ENCODE measurements at regions not wholly inside any gene's neighbourhood (a gene's known extent, or its start where the extent isn't known, plus 50 kb on each side); places are given as distances from the start of the nearest gene placed in this dataset.

DNA sequence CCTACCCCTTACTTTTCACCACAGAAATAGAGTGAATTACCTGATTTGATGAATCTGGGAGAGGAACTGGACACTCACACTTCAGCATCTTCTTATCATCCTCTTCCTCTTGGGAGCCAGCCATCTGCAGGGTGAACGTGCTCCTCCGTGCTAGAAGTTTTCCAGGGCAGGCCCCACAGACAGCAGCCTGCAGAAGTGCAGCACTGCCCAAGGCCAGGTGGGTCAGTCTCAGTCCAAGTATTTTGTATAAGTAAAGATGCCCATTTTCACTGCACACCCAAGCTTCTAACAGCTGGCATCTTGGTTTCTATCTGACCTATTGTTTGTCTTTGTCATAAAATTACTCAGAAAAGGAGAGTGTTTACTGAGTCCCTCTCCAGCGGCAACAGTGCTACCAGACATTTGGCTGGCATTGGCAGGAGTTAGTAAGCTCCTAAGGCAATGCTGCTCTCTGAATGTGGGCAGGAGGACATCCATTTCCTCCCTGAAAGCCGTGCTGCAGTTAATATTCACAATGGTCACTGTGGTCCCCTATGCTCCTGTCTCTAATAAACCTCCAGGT lies 222.6 kb upstream of the CTAGE1 start:
- H3K4me3 ChIP-seq, result no peak overlapping the region
- TF ChIP-seq, protein P1, sequence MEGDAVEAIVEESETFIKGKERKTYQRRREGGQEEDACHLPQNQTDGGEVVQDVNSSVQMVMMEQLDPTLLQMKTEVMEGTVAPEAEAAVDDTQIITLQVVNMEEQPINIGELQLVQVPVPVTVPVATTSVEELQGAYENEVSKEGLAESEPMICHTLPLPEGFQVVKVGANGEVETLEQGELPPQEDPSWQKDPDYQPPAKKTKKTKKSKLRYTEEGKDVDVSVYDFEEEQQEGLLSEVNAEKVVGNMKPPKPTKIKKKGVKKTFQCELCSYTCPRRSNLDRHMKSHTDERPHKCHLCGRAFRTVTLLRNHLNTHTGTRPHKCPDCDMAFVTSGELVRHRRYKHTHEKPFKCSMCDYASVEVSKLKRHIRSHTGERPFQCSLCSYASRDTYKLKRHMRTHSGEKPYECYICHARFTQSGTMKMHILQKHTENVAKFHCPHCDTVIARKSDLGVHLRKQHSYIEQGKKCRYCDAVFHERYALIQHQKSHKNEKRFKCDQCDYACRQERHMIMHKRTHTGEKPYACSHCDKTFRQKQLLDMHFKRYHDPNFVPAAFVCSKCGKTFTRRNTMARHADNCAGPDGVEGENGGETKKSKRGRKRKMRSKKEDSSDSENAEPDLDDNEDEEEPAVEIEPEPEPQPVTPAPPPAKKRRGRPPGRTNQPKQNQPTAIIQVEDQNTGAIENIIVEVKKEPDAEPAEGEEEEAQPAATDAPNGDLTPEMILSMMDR (IDR thresholded peaks at IDR 0.05), result no peak
- no peak overlapping the region for H3K27ac ChIP-seq
- DNase-seq (ENCODE audit: low spot score), result no peak

DNA sequence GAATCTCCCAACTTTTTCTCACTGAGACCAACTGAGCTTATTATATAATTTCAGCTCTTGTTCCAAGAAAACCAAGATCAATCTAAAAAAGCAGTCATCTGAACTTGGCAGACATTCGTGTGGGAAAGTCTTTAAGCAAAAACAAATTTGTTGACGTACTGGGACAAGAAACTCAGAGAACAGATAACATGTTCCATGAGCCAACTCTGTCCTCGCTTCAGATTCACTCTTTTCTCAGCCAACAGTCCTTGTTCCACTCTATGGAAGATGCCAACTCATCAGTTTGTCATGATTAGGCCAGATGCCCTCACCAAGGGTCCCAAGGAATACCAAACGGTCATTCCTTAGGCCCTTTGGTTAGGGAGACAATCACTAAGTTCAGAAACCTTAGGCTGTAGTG lies 224.2 kb upstream of the CTAGE1 start:
- peak overlapping the region in 1 of 2 donors; percentile 43 for H3K27ac ChIP-seq
- TF ChIP-seq, protein P1 (IDR thresholded peaks at IDR 0.05), result no peak
- H3K4me3 ChIP-seq, result no peak overlapping the region
- DNase-seq (ENCODE audit: low spot score), result no peak

DNA sequence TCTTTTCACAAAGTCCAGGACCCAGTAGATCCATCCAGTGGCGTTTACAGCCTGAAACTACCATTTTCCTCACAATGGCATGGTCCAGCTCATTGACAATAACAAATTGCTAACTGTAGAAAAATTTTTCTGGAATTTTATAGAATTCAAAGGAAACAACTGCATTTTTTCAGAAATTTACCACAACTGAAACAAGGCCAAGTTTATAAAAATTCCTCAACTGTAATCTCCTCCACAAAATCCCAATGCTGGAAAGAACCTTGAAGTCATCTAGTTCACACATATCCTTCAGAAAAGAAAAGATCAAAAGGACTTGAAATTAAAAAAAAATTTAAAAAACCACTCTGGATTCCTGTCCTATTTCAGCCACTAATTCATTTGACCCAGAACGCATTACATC lies 226.0 kb upstream of the CTAGE1 start:
- TF ChIP-seq, protein P1 (IDR thresholded peaks at IDR 0.05), result no peak
- no peak for DNase-seq (ENCODE audit: low spot score)
- Histone ChIP-seq H3K4me3 (no peak overlapping the region), H3K27ac (no peak overlapping the region)

DNA sequence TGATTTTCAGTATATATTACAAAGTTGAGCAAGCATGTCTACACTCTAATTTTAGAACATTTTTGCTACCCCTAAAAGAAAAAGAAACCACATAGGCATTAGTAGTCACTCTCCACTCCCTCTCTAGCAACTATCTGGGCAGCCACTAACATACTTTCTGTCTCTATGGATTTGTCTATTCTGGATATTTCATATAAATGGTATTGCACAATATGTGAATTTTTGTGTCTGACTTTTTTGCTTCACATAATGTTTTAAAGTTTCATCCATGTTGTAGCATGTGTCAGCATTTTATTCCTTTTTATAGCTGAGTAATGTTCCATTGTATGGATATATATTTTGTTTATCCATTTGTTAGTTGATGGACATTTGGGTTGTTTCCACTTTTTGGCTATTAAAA lies 232.5 kb upstream of the CTAGE1 start:
- Histone ChIP-seq H3K4me3 (no peak overlapping the region), H3K27ac (no peak overlapping the region)
- no peak for DNase-seq (ENCODE audit: low spot score)
- TF ChIP-seq, protein P1 (IDR thresholded peaks at IDR 0.05), result no peak

DNA sequence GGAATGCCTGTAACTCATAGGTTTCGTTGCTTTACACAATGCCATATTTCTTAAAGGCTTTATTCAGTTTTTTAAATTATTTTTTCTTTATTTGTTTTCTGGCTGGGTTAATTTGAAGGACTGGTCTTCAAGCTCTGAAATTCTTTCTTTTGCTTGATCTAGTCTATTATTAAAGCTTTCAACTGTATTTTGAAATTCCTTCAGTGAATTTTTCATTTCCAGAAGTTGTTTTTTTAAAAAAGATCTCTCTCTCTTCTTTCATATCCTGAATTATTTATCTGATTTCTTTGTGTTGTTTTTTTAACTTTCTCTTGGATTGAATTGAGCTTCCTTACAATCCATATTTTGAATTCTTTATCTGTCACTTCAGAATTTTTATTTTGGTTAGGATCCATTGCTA lies 239.9 kb upstream of the CTAGE1 start:
- TF ChIP-seq, protein P1 (IDR thresholded peaks at IDR 0.05), result no peak
- no peak overlapping the region for H3K27ac ChIP-seq
- no peak overlapping the region for H3K4me3 ChIP-seq
- DNase-seq (ENCODE audit: low spot score), result no peak

DNA sequence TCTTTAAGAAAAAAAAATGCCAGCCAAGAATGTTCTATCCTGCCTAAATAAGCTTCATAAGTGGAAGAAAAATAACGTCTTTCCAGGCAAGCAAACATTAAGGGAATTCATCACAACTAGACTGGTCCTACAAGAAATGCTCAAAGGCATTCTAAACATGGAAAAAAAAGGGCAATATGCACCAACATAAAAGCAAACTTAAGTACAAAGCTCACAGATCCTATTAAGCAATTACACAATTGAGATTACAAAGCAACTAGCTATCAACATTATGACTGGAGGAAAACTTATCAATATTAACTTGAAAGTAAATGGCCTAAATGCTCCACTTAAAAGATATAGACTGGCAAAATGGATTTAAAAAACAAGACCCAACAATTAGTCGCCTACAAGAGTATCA lies 240.6 kb upstream of the CTAGE1 start:
- no peak for DNase-seq (ENCODE audit: low spot score)
- H3K27ac ChIP-seq, result no peak overlapping the region
- H3K4me3 ChIP-seq, result no peak overlapping the region
- TF ChIP-seq, protein P1 (IDR thresholded peaks at IDR 0.05), result no peak

DNA sequence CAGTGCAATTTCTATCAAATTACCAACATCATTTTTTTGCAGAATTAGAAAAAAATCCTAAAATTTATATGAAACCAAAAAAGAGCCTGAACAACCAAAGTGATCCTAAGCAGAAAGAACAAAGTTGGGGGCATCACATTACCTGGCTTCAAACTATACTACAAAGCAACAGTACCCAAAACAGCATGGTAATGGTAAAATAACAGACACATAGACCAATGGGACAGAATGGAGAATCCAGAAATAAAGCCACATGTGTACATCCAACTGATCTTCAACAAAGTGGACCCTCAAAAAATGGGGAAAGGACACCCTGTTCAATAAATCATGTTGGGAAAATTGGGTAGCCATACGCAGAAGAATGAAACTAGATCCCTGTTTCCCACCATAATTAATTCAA lies 245.7 kb upstream of the CTAGE1 start:
- Histone ChIP-seq H3K27ac (no peak overlapping the region), H3K4me3 (no peak overlapping the region)
- TF ChIP-seq, protein P1 (IDR thresholded peaks at IDR 0.05), result no peak
- no peak for DNase-seq (ENCODE audit: low spot score)

Measured in coronary artery (tissue), 2 donors.